WTC11 (cell line): ENCODE measurements at regions not wholly inside any gene's neighbourhood (a gene's known extent, or its start where the extent isn't known, plus 50 kb on each side); places are given as distances from the start of the nearest gene placed in this dataset.

Experiments used
- ATAC-seq: fragments of 200-7000 bp; cut with Tn5 transposase; 2 replicates; pipeline ENCODE4 v1.10.0; 2021; ENCODE audit warnings: mild to moderate bottlenecking, moderate library complexity
- CTCF ChIA-PET: fragments of 300-600 bp; sonication (Branson Sonifier 250); formaldehyde crosslinking; loops from one replicate; lab custom pipeline; 2021; ENCODE audit warnings: antibody characterized with exemption; lab: Charles Lee
- POLR2A ChIA-PET: fragments of 350-600 bp; sonication (Branson Sonifier 250); formaldehyde crosslinking; loops from one replicate; lab custom pipeline; 2021; ENCODE audit warnings: antibody characterized with exemption; lab: Charles Lee
- DNase-seq: peaks from one replicate; pipeline ENCODE4 v3.0.0; 2021; ENCODE audit warnings: low spot score
- H3K27ac Mint-ChIP-seq: 2 replicates; pipeline ENCODE4 v1.8.0; 2021; ENCODE audit warnings: mixed read lengths
- H3K27me3 Mint-ChIP-seq: 2 replicates; pipeline ENCODE4 v1.8.0; 2021; ENCODE audit warnings: low read depth, mild to moderate bottlenecking, moderate library complexity, mixed read lengths
- H3K36me3 Mint-ChIP-seq: 2 replicates; pipeline ENCODE4 v1.8.0; 2021; ENCODE audit warnings: mixed read lengths
- H3K4me1 Mint-ChIP-seq: 2 replicates; pipeline ENCODE4 v1.8.0; 2022; ENCODE audit warnings: mixed read lengths
- H3K4me3 Mint-ChIP-seq: 2 replicates; pipeline ENCODE4 v1.8.0; 2021; ENCODE audit warnings: mild to moderate bottlenecking, moderate library complexity, mixed read lengths
- H3K9me3 Mint-ChIP-seq: 2 replicates; pipeline ENCODE4 v1.8.0; 2021; ENCODE audit warnings: mixed read lengths
- AFF4 ChIP-seq: sonication (generic); formaldehyde crosslinking; IDR thresholded peaks from 2 replicates; pipeline ENCODE4 v1.8.1; 2023; ENCODE audit warnings: mild to moderate bottlenecking, missing genetic modification reagents, borderline replicate concordance
- E2F5 ChIP-seq: sonication (generic); formaldehyde crosslinking; IDR thresholded peaks from 2 replicates; pipeline ENCODE4 v1.8.1; 2022; ENCODE audit warnings: mild to moderate bottlenecking, moderate library complexity, missing genetic modification reagents
- ELF4 ChIP-seq: sonication (generic); formaldehyde crosslinking; IDR thresholded peaks from 2 replicates; pipeline ENCODE4 v1.8.1; 2022; ENCODE audit warnings: low read depth, mild to moderate bottlenecking, moderate library complexity, missing genetic modification reagents
- FOXK1 ChIP-seq: sonication (generic); formaldehyde crosslinking; IDR thresholded peaks from 2 replicates; pipeline ENCODE4 v1.8.0; 2022; ENCODE audit warnings: mild to moderate bottlenecking, moderate library complexity, missing genetic modification reagents
- GABPB1 ChIP-seq: sonication (generic); formaldehyde crosslinking; IDR thresholded peaks from 2 replicates; pipeline ENCODE4 v1.8.1; 2023; ENCODE audit warnings: mild to moderate bottlenecking, missing genetic modification reagents
- NFYB ChIP-seq: sonication (generic); formaldehyde crosslinking; conservative IDR thresholded peaks from 2 replicates; pipeline ENCODE4 v1.8.0; 2022; ENCODE audit warnings: low read depth, missing genetic modification reagents
- SMAD4 ChIP-seq: sonication (generic); formaldehyde crosslinking; IDR thresholded peaks from 2 replicates; pipeline ENCODE4 v1.8.0; 2022; ENCODE audit warnings: mild to moderate bottlenecking, missing genetic modification reagents
- TP53 ChIP-seq: sonication (generic); formaldehyde crosslinking; IDR thresholded peaks from 2 replicates; pipeline ENCODE4 v1.8.1; 2023; ENCODE audit warnings: mild to moderate bottlenecking, missing genetic modification reagents
- USF1 ChIP-seq: sonication (generic); formaldehyde crosslinking; IDR thresholded peaks from 2 replicates; pipeline ENCODE4 v1.8.0; 2022; ENCODE audit warnings: mild to moderate bottlenecking, missing genetic modification reagents
- ZBTB21 ChIP-seq: sonication (generic); formaldehyde crosslinking; IDR thresholded peaks from 2 replicates; pipeline ENCODE4 v1.8.1; 2023; ENCODE audit warnings: mild to moderate bottlenecking, missing genetic modification reagents, borderline replicate concordance
- ZNF121 ChIP-seq: sonication (generic); formaldehyde crosslinking; IDR thresholded peaks from 2 replicates; pipeline ENCODE4 v1.8.0; 2023; ENCODE audit warnings: missing genetic modification reagents
- ZNF138 ChIP-seq: sonication (generic); formaldehyde crosslinking; conservative IDR thresholded peaks from 2 replicates; pipeline ENCODE4 v1.8.1; 2022; ENCODE audit warnings: mild to moderate bottlenecking, moderate library complexity, missing genetic modification reagents
- ZNF396 ChIP-seq: fragments of 250-450 bp; sonication (Bioruptor Pico); IDR thresholded peaks from 2 replicates; pipeline ENCODE4 v1.8.0; 2021; ENCODE audit warnings: mild to moderate bottlenecking, moderate library complexity, borderline replicate concordance
- ZNF532 ChIP-seq: fragments of 250-450 bp; sonication (Bioruptor Pico); IDR thresholded peaks from 2 replicates; pipeline ENCODE4 v1.9.0; 2021; ENCODE audit warnings: mild to moderate bottlenecking, borderline replicate concordance
- TF ChIP-seq, protein P1 (sequence below): fragments of 250-450 bp; sonication (Bioruptor Pico); IDR thresholded peaks from 2 replicates; pipeline ENCODE4 v1.9.0; 2021; ENCODE audit warnings: mild to moderate bottlenecking
- TF ChIP-seq, protein P2 (sequence below): sonication (generic); formaldehyde crosslinking; IDR thresholded peaks from 2 replicates; pipeline ENCODE4 v1.8.0; 2022; ENCODE audit warnings: mild to moderate bottlenecking, missing genetic modification reagents

DNA sequence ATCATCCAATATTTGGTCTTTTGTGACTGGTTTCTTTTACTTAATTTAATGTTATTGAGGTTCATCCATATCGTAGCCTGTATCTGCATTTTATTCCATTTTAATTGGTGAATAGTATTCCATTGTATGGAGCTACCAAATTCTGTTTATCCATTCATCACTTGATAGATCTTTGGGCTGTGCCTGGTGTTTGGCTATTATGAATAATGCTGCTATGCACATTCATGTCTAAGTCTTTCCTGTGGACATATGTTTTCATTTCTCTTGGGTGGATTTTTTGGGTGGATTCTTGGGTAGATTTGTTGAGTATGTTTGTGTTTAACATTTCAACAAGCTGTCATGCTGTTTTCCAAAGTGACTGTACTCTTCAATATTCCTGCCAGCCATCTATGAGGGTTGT lies 52.5 kb upstream of the NEDD4L start:
- ATAC-seq (no peak), DNase-seq (no peak)
- Mint-ChIP-seq H3K4me3 (no peak overlapping the region), H3K27ac (no peak overlapping the region), H3K4me1 (no peaks in the 10 kb centered on the region), H3K36me3 (no peaks in the 10 kb centered on the region), H3K9me3 (no peaks in the 10 kb centered on the region), H3K27me3 (no peaks in the 10 kb centered on the region)
- CTCF ChIA-PET, result no interaction called here
- TF ChIP-seq USF1, result no peak
- TF ChIP-seq, protein P1, sequence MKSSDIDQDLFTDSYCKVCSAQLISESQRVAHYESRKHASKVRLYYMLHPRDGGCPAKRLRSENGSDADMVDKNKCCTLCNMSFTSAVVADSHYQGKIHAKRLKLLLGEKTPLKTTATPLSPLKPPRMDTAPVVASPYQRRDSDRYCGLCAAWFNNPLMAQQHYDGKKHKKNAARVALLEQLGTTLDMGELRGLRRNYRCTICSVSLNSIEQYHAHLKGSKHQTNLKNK (CRISPR knock-in tag), result no peak
- no peak for TF ChIP-seq FOXK1 (CRISPR knock-in tag)
- no peak for TF ChIP-seq ZNF396 (CRISPR knock-in tag)
- no peak for TF ChIP-seq ELF4
- no peak for TF ChIP-seq SMAD4 (CRISPR knock-in tag)
- no peak for TF ChIP-seq E2F5 (CRISPR knock-in tag)
- TF ChIP-seq, protein P2, sequence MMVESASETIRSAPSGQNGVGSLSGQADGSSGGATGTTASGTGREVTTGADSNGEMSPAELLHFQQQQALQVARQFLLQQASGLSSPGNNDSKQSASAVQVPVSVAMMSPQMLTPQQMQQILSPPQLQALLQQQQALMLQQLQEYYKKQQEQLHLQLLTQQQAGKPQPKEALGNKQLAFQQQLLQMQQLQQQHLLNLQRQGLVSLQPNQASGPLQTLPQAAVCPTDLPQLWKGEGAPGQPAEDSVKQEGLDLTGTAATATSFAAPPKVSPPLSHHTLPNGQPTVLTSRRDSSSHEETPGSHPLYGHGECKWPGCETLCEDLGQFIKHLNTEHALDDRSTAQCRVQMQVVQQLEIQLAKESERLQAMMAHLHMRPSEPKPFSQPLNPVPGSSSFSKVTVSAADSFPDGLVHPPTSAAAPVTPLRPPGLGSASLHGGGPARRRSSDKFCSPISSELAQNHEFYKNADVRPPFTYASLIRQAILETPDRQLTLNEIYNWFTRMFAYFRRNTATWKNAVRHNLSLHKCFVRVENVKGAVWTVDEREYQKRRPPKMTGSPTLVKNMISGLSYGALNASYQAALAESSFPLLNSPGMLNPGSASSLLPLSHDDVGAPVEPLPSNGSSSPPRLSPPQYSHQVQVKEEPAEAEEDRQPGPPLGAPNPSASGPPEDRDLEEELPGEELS, result no peak
- no peak for TF ChIP-seq ZBTB21 (CRISPR knock-in tag)
- no peak for TF ChIP-seq AFF4 (CRISPR knock-in tag)
- no peak for TF ChIP-seq NFYB (CRISPR knock-in tag)
- TF ChIP-seq TP53 (CRISPR knock-in tag), result no peak
- no peak for TF ChIP-seq GABPB1 (CRISPR knock-in tag)
- TF ChIP-seq ZNF121 (CRISPR knock-in tag), result no peak
- no peak for TF ChIP-seq ZNF532 (CRISPR knock-in tag)
- TF ChIP-seq ZNF138 (CRISPR knock-in tag), result no peak
- POLR2A ChIA-PET, result no interaction called here
